GM18511 (cell line): ENCODE measurements at regions not wholly inside any gene's neighbourhood (a gene's known extent, or its start where the extent isn't known, plus 50 kb on each side); places are given as distances from the start of the nearest gene placed in this dataset.
"Not testable (repeated sequence)": the region's sequence is repeated elsewhere in the genome, so short reads cannot be mapped to it uniquely, and the experiment has no call there.

Experiments
- ATAC-seq: cut with Tn5 transposase; IDR thresholded peaks from one replicate; pipeline ENCODE4 v1.9.1; 2021; ENCODE audit warnings: mild to moderate bottlenecking, moderate library complexity; ENCODE audit not compliant: unreplicated experiment

DNA sequence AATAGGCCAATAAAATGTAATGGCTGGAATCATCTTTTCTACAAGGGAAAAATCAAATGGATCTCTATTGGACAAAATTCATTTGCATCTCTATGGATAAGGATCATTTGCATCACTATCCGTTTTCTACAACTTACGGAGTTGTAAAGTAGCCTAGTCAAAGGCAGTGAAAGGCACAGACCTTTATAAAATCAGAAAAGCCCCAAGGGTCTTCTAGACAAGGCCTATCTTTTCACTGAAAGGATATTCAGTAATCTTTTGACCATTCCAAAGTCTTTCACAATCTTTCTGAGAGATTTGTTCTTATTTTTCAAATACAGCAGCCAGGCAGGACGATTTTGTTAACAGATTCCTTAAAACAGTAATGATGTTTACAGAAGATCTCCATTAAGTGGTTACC, 119.5 kb upstream of the JADE1 start:
- no peak for ATAC-seq

DNA sequence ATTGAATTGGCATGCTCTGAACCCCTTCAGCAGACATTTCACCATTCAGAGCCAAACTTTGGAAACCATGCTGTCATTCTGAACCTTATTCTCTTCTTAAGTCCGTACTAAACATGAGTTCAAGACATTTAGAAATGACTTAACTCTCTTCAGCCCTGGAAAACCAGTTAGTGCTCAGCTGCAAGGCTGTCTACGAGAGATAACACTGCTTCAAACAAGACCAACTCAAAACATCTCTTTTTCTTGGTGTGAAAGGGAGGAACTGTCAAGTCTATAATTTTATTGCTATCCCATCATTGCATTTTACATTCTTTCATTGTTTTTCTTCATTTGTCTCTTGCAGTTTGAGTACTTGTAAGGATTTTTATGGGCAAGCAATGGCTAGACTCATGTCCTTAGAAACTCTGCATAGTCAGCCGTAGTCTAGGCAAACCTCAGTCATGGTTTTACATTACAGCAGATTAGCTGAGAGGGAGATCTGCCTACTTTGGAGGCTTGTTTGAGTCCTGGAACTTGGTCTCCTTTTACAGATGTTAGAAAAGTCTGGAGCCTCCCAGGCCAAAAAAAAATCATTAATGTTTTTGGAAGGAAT, 120.6 kb upstream of the JADE1 start:
- ATAC-seq: no peak

DNA sequence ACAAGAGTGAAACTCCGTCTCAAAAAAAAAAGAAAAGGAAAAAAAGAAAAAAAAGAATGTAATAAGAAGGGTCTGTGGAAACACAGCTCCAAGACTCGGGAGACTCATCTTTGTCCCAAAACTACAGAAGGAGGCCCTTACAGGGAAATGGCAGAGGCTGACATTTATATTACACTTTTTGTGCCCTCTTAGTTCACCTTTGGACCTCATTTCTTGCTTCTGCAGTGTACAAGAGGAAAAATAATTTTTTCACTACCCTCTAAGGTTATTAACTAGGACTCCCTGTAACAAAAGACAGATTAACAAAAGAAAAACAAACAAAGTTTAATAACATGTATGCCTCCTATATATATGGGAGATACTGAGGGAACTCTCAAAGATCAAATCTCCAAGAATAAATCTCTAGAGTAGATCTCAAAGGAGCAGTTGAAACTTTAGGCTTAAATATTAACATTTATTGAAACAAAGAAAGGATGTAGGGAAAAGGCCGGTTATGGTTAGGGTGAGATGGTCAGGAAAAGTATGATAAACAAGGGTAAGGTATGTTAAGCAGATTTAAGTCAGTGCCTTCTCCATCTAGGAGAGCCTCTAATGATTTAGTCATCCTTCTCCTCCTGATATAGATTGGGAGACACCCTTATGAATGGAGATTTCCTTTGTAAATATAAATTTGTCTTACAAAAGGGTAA, 121.3 kb upstream of the JADE1 start:
- no peak for ATAC-seq

DNA sequence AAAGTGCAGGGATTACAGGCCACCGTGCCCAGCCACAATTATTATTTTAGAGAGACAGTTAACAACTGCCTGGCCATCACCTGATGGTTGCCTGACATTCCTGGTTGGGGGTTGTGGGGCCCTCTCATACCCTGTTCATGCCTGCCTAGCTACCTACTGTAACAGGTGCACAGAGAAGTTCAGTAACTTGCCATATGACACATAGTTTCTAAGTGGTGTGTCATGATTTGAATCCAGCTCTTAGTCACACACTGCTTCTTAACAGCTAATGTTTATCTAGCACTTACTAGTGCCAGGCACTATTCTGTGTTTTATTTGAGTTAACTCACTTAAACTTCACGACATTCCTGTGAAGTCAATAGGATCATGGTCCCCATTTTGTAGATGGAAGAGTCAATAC, 122.7 kb upstream of the JADE1 start:
- ATAC-seq: no peak

DNA sequence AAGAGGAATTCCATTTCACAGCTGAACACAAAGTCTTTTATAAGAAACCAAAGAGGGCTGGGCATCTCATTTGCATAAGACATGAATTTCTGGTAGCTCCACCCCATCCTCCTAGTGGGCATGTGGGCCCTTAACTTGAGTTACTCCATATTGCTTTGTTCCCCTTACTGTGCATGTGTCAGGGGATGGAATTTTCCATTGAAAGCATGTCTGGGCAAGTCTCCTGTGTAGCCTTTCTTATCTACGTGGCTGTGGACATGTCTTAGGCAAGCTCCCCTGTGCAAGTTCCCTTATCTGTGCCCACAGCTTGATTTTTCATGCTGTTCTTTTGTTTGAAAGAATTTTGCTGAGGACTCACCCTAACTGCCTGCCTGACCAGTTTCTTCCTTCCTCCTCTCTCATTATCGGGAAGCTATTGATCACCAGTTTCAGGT, 123.5 kb upstream of the JADE1 start:
- no peak for ATAC-seq

DNA sequence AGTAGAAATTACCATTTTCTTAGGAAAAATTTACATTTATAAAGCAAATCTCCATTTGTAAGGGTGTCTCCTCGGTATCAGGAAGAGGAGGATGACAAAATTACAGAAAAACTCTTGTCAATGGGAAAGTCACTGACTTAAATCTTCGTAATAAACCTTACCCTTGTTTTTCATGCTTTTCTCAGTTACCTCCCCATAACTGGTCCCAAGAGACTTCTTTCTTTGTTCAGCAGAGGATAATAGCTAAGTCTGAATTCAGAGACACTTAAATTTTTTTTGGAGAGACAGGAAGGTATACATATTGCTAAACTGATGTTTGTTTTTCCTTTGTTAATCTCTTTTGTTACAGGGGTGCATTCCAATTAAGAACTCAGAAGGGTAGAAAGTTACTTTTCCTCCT, 125.5 kb upstream of the JADE1 start:
- ATAC-seq: no peak

DNA sequence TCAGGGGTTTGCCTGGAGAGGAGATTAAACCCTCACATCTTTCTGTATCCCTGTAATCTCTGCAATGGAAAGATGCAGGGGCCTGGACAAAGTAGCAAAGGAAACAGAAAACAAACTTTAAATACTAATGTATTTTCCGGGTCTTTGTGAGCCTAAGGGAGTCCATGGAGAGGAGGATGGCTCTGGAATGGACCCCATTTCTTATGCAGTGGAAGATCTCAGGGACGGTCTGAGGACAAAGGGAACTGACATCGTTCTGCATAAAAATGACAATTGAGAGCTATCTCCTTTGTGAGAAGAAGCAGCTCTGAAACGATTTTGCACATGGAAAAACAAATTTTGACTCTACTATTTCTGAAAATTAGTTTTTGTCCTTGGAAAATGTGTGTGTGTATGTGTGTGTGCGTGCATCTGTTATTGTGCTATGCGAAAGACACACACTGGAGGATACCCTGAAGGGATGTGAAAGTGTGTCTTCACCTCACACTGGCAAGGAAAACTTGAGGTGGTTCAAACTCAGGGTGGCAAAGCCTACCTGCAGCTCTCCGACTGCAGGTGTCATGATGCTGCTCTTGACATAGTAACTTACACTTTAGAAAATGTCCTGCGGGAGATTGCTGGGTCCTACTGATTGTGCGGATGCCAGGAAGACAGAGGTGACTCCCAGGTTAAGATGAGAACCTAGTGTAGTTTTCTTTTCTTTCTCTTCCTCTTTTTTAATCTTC, 126.4 kb upstream of the JADE1 start:
- no peak for ATAC-seq

DNA sequence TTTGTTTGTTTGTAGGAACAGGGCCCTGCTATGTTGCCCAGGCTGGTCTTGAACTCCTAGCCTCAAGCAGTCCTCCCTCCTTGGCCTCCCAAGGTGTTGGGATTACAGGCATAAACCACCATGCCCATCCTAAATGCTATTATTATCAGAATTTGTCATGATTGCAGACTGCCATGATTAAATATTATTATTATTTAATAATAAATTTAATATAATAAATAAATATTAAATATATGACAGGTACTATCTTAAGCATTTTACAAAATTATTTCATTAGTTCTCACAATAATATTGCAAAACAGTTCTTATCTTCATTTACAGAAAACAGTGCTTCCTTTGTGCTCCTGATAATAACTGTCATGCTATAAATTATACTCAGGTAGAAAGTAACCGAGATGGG, 133.4 kb upstream of the JADE1 start:
- ATAC-seq: no peak

DNA sequence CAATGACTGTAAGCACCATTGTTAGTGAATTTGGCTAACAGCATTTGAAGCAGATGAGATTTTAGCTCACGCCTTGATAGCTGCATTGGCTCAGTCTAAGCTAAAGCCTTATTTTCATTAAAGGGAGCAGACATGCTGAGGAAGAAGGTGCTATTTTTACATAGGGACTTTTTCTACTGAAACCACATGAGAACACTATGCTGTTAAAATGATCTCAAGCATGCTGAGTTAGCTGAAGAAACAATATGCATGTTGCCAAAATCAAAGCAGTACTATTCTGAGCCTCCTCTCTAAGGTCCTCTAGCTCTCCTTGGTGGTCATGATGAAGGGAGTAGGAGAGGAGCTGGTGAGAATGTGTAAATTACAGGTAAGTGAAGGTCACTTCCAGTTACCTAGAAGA, 134.4 kb upstream of the JADE1 start:
- ATAC-seq: peak; percentile 96

DNA sequence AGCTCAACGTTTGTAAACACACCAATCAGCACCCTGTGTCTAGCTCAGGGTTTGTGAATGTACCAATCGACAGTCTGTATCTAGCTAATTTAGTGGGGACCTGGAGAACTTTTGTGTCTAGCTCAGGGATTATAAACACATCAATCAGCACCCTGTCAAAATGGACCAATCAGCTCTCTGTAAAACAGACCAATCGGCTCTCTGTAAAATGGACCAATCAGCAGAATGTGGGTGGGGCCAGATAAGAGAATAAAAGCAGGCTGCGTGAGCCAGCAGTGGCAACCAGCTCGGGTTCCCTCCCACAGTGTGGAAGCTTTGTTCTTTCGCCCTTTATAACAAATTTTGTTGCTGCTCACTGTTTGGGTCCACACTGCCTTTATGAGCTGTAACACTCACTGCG, 136.3 kb upstream of the JADE1 start:
- not testable (repeated sequence) for ATAC-seq

DNA sequence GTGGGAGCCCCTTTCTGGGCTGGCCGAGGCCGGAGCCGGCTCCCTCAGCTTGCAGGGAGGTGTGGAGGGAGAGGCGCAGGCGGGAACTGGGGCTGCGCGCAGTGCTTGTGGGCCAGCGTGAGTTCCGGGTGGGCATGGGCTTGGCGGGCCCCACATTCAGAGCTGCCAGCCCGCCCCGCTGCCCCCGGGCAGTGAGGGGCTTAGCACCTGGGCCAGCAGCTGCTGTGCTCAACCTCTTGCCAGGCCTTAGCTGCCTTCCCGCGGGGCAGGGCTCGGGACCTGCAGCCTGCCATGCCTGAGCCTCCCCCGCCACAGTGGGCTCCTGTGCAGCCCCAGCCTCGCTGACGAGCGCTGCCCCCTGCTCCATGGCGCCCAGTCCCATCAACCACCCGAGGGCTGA, 136.9 kb upstream of the JADE1 start:
- not testable (repeated sequence) for ATAC-seq

DNA sequence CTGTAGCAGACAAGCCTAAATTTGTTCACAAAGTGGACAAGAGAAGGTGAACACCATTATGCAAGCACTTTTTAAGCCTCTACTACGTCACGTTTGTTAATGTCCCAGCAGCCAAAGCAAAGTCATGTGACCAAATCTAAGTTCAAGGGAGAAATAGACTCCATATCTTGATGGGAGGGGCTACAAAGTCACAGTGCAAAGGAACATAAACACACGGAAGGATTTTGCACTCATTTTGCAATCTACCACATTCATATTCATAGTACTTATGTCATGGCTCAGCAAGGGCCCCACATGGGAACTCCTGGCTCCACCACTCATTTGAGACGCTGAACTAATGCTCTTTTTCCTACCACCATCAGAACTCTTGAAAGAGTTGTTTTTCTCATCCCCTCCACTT, 139.0 kb upstream of the JADE1 start:
- ATAC-seq: no peak

DNA sequence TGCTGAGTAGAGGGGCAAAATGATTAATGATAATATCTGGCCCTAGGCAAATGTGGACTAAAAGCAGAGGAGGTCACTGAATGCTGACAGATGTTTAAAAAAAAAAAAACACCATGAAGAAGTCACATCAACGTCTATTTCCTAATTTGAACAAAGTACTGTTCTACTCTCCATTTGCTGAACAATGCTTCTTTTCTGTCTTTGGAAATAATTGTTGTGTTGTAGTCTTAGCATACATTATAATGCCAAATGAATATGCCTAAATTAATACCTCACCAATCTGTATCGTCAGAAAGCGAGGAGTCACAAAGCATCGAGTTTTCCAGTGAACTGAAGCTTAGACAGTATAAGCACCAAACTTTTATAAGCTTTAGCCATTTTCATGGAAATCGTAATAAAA, 140.9 kb upstream of the JADE1 start:
- no peak for ATAC-seq

DNA sequence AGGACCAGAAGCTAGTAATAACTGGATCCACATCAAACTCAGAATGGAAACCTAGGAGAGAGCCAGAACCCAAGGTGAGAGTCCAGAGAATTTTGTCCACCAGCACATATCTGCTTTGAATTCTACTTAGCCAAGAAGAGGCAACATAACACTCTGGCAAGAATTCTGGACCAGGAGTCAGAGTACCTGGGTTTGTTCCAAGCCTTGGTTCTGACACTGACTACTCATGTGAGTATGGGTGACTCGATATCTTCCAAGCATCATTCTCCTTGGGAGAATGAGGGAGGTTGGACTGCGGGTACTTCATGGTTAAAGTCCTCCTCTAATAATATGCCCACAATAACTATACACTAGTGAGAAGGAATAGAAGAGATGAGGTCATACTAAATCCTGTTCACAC, 144.0 kb upstream of the JADE1 start:
- no peak for ATAC-seq

DNA sequence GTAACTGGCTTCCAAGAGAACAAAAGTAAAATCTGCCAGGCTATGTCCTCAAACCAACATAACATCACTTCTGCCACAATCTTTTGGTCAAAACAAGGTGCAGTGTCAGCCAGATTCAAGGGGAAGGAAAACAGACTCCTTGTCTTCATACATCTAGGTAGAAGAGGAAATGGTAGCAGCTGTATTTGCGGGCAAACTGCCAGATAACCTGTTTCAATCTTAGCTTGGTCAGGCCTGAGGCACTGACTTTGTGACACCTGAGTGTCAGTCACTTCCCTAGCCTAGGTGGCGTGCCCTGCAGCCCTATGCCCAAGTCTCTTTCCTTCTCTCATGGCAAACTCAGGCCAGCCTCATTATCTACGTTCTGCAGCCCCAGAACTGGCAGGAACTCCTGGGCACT, 146.2 kb upstream of the JADE1 start:
- peak; percentile 93 for ATAC-seq

DNA sequence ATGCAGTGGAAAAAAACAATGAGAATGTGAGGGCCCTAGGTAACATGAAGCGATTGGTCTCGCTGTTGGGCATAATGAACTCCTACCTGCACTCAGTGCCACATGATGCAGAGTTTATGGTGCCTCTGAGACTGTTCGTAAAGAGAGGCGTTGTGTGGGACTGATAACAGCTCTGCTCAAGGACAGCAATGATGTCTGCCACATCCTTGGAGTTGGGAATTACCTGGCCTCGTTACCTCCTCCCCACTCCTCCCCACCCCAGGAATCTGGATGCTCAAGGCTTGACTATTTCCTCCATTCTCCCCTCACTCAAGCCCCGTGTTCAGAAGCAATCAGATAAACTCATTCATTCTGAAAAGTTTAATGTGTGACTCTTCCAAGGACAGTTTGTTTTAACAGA, 148.0 kb upstream of the JADE1 start:
- ATAC-seq: no peak

DNA sequence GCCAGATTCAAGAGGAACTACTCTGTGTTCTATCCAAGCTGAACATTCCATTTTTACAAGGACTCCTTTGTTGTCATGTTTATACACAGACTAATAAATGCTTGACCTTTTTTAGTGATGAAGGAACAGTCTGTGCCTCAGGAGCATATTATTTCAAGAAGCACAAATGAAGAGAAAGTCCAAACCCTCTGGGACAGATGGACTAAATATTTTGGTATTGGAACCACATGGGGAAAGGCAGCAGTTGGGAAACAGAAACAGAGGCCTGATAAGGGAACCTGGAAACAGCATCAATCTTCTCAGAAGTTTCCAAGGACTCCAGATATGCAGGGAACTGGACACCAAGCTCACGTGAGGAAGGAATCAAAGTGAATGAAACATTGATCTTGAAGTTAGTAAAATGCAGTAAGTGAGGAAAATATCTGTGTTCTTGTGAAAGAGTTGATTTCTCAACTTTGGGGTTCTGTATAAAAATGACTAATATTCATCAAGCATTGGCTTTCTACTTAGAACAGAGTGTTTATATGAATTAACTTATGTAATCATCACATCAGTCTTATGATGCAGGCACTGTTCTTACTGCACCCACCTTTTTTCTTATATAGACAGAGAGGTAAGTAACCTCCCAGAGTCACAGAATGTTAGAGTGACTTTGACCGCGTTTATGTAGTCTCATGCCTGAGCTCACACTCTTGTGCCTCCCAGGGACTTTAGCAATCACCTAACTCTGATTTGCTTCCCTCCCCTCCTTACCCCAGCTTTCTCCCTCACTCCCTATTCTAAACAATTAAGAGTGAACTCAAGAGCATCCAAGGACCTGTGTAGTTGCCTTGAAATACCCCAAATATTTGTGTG, 148.9 kb upstream of the JADE1 start:
- ATAC-seq: no peak

DNA sequence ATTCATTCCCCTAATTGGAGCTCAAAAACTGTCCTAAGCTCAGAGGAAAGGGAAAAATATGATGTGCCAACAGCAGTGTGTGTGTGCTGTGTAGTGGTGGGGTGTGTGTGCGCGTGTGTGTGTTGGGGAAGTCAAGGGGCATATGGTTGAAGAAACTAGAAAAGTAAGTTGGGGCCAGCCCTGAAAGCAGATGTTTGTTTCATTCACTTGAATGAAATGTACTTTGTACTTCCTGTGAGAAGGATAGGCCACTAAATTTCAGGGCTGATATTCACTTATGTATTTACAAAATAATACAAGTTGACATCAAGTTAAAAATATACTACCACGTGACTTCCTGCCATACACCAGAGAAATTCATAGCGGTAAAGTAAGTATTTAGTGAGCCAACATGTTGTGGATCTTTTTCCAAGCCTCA, 151.3 kb upstream of the JADE1 start:
- ATAC-seq: peak; percentile 76

DNA sequence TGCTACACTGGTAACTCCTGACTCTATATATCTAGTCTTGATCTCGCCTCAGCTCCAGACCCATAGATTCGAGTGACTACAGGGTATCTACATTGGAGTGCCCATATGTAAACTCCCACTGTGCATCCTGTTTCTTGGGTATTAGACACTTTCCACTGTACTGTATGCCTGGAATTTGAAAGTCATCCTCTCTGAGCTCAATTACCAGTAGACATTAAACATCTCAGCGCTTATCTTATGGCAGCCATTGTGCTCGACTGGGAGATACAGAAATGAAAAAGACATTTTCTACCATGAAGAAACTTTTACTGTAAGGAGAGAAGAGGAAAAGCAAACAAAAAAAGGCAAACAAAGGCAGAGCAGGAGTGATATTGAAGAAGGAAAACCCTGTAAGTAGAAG, 151.9 kb upstream of the JADE1 start:
- ATAC-seq: no peak

DNA sequence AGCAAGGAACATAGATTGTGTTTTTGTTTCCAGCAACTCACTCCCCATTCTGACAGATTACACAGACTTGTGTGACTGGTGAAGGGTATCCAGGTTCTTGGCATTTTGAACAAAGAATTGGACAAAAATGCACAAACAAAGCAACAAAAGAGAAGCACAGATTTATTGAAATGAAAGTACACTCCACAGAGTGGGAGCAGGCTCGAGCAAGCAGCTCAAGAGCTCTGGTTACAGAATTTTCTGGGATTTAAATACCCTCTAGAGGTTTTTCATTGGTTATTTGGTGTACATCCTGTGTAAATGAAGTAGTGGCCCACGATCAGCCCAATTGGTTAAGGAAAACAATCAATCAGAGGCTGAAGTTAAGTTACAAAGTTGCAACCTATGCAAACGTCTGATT, 155.0 kb upstream of the JADE1 start:
- ATAC-seq: no peak
